HFFc6 (cell line): ENCODE measurements at regions not wholly inside any gene's neighbourhood (a gene's known extent, or its start where the extent isn't known, plus 50 kb on each side); places are given as distances from the start of the nearest gene placed in this dataset.

Experiments used
- DNase-seq: peaks from one replicate; pipeline ENCODE4 v3.0.0-alpha.2; 2018
- H3K27ac Mint-ChIP-seq: 2 replicates; pipeline ENCODE4 v1.8.0; 2020; ENCODE audit warnings: mild to moderate bottlenecking, mixed read lengths
- H3K27me3 Mint-ChIP-seq: 2 replicates; pipeline ENCODE4 v1.8.0; 2021; ENCODE audit warnings: mild to moderate bottlenecking, moderate library complexity, mixed read lengths; ENCODE audit not compliant: insufficient read depth
- H3K36me3 Mint-ChIP-seq: 2 replicates; pipeline ENCODE4 v1.8.0; 2021; ENCODE audit warnings: low read depth, mixed read lengths
- H3K4me1 Mint-ChIP-seq: 2 replicates; pipeline ENCODE4 v1.8.0; 2020; ENCODE audit warnings: low read depth, mixed read lengths
- H3K4me3 Mint-ChIP-seq: 2 replicates; pipeline ENCODE4 v1.8.0; 2020; ENCODE audit warnings: mild to moderate bottlenecking, moderate library complexity, mixed read lengths
- H3K9me3 Mint-ChIP-seq: 2 replicates; pipeline ENCODE4 v1.8.0; 2020; ENCODE audit warnings: mild to moderate bottlenecking, mixed read lengths
- CTCF ChIP-seq: fragments of 200-600 bp; sonication (generic); IDR thresholded peaks from 2 replicates; pipeline ENCODE4 v1.5.0; 2021; ENCODE audit warnings: antibody characterized with exemption, mild to moderate bottlenecking

- no peaks in the 10 kb centered on the region for H3K9me3 Mint-ChIP-seq
- H3K4me3 Mint-ChIP-seq = no peak overlapping the region
- no peak for DNase-seq
- no peak for TF ChIP-seq CTCF
- no peaks in the 10 kb centered on the region for H3K36me3 Mint-ChIP-seq
- H3K27me3 Mint-ChIP-seq = no peaks in the 10 kb centered on the region
- H3K27ac Mint-ChIP-seq = no peak overlapping the region
- no peaks in the 10 kb centered on the region for H3K4me1 Mint-ChIP-seq
These were observed 143.2 kb upstream of the TRPC6 start for GRCh38 chr11:101726988-101727387.

GRCh38 chr11:101723371-101723770 is 139.6 kb upstream of the TRPC6 start:
- H3K36me3 Mint-ChIP-seq = no peaks in the 10 kb centered on the region
- no peak for TF ChIP-seq CTCF
- no peak overlapping the region for H3K27ac Mint-ChIP-seq
- no peak overlapping the region for H3K4me3 Mint-ChIP-seq
- H3K4me1 Mint-ChIP-seq = no peaks in the 10 kb centered on the region
- no peaks in the 10 kb centered on the region for H3K27me3 Mint-ChIP-seq
- no peak for DNase-seq
- peaks cover 9% of the 10 kb centered on the region for H3K9me3 Mint-ChIP-seq

GRCh38 chr11:101721270-101721669 is 137.5 kb upstream of the TRPC6 start:
- no peaks in the 10 kb centered on the region for H3K27me3 Mint-ChIP-seq
- no peak overlapping the region for H3K27ac Mint-ChIP-seq
- H3K4me3 Mint-ChIP-seq = no peak overlapping the region
- no peak for DNase-seq
- no peak for TF ChIP-seq CTCF
- no peaks in the 10 kb centered on the region for H3K36me3 Mint-ChIP-seq
- peaks cover 9% of the 10 kb centered on the region for H3K9me3 Mint-ChIP-seq
- H3K4me1 Mint-ChIP-seq = no peaks in the 10 kb centered on the region

- Mint-ChIP-seq H3K4me1 (no peaks in the 10 kb centered on the region), H3K27me3 (no peaks in the 10 kb centered on the region)
These were observed 134.6 kb upstream of the TRPC6 start for GRCh38 chr11:101718402-101718801.

GRCh38 chr11:101717619-101718018 is 133.8 kb upstream of the TRPC6 start:
- no peak overlapping the region for H3K4me3 Mint-ChIP-seq
- DNase-seq = no peak
- H3K9me3 Mint-ChIP-seq = peaks cover 9% of the 10 kb centered on the region
- H3K27ac Mint-ChIP-seq = no peak overlapping the region
- no peaks in the 10 kb centered on the region for H3K36me3 Mint-ChIP-seq
- no peaks in the 10 kb centered on the region for H3K4me1 Mint-ChIP-seq
- no peak for TF ChIP-seq CTCF
- no peaks in the 10 kb centered on the region for H3K27me3 Mint-ChIP-seq

More at GRCh38 chr11:101718402-101718801, 134.6 kb upstream of the TRPC6 start:
- Mint-ChIP-seq H3K4me3 (no peak overlapping the region), H3K36me3 (no peaks in the 10 kb centered on the region), H3K27ac (no peak overlapping the region), H3K9me3 (peaks cover 9% of the 10 kb centered on the region)
- TF ChIP-seq CTCF = no peak
- DNase-seq = no peak

GRCh38 chr11:101715281-101715680 is 131.5 kb upstream of the TRPC6 start:
- DNase-seq = no peak
- Mint-ChIP-seq H3K27me3 (no peaks in the 10 kb centered on the region), H3K27ac (no peak overlapping the region), H3K4me1 (no peaks in the 10 kb centered on the region), H3K9me3 (peaks cover 10% of the 10 kb centered on the region), H3K4me3 (no peak overlapping the region), H3K36me3 (no peaks in the 10 kb centered on the region)
- no peak for TF ChIP-seq CTCF
